GM12878 (cell line): ENCODE measurements at regions not wholly inside any gene's neighbourhood (a gene's known extent, or its start where the extent isn't known, plus 50 kb on each side); places are given as distances from the start of the nearest gene placed in this dataset.

ENCODE experiments used
- ATAC-seq: fragments of 200-7000 bp; cut with Tn5 transposase; 3 replicates; pipeline ENCODE4 v1.9.1; 2020; ENCODE audit warnings: mild to moderate bottlenecking, moderate library complexity
- BruUV-seq: library from RNA; stranded (reverse); fragments of 400-500 nt; replicated peaks from 2 replicates; lab custom pipeline; 2021; lab: Mats Ljungman, UMichigan
- CTCF ChIA-PET: fragments of 300-600 bp; sonication (Branson Sonifier 250); formaldehyde crosslinking; extraction: SDS; loops from one replicate; lab custom pipeline; 2021; ENCODE audit warnings: inconsistent platforms; lab: Yijun Ruan, JAX
- POLR2A ChIA-PET: fragments of 350-600 bp; formaldehyde crosslinking; extraction: SDS; loops from one replicate; lab custom pipeline; 2021; ENCODE audit warnings: inconsistent platforms; lab: Charles Lee
- RAD21 ChIA-PET: fragments of 300-600 bp; sonication (Branson Sonifier 250); formaldehyde crosslinking; loops from one replicate; lab custom pipeline; 2023; ENCODE audit warnings: antibody characterized with exemption; ENCODE audit not compliant: unreplicated experiment; lab: Charles Lee
- SMC1A ChIA-PET: fragments of 300-600 bp; sonication (Branson Sonifier 250); formaldehyde crosslinking; loops from one replicate; lab custom pipeline; 2023; ENCODE audit not compliant: unreplicated experiment, uncharacterized antibody; lab: Charles Lee
- DNase-seq: peaks from one replicate; pipeline ENCODE4 v3.0.0-alpha.2; 2011; ENCODE audit warnings: low read depth, low spot score
- FAIRE-seq: peaks from 3 replicates; lab custom pipeline; 2011; peaks lifted over from hg19 to GRCh38; lab: Jason Lieb, UNC
- H2AFZ ChIP-seq: 2 replicates; pipeline ENCODE4 v1.6.0; 2011; ENCODE audit warnings: low read depth, low read length, control low read depth; ENCODE audit not compliant: control insufficient read depth
- H3K27ac ChIP-seq: 2 replicates; pipeline ENCODE4 v1.5.1; 2011; ENCODE audit warnings: control low read depth; ENCODE audit not compliant: control insufficient read depth, insufficient read depth
- H3K27me3 ChIP-seq, 2 experiments: replicated peaks in 1 of 2; 2 replicates each; pipeline versions ENCODE4 v1.6.0 to v1.6.1; 2011; ENCODE audit warnings: low read length in 1 of 2; ENCODE audit not compliant: control insufficient read depth in 2 of 2, insufficient read depth in 2 of 2
- H3K36me3 ChIP-seq, 2 experiments: 2 replicates each; pipeline ENCODE4 v1.5.1; 2011; ENCODE audit warnings: low read length in 1 of 2; ENCODE audit not compliant: control insufficient read depth in 2 of 2, insufficient read depth in 2 of 2
- H3K4me1 ChIP-seq: 2 replicates; pipeline ENCODE4 v1.6.1; 2011; ENCODE audit warnings: mild to moderate bottlenecking, low read length, moderate library complexity, mixed read lengths; ENCODE audit not compliant: control insufficient read depth, insufficient read depth
- H3K4me2 ChIP-seq: 2 replicates; pipeline ENCODE4 v1.6.0; 2011; ENCODE audit warnings: control low read depth; ENCODE audit not compliant: control insufficient read depth, insufficient read depth
- H3K4me3 ChIP-seq: fragments of 200-600 bp; sonication (generic); 2 replicates; pipeline ENCODE4 v1.5.1; 2016
- H3K79me2 ChIP-seq: 2 replicates; pipeline ENCODE4 v1.6.0; 2011; ENCODE audit warnings: low read length; ENCODE audit not compliant: control insufficient read depth, insufficient read depth
- H3K9ac ChIP-seq: 2 replicates; pipeline ENCODE4 v1.8.0; 2011; ENCODE audit warnings: low read length, control low read depth, mixed read lengths; ENCODE audit not compliant: control insufficient read depth, insufficient read depth
- H3K9me3 ChIP-seq: replicated peaks from 3 replicates; pipeline ENCODE4 v1.5.1; 2011; ENCODE audit warnings: mild to moderate bottlenecking, low read length; ENCODE audit not compliant: control insufficient read depth, insufficient read depth
- H4K20me1 ChIP-seq: 2 replicates; pipeline ENCODE4 v1.6.0; 2011; ENCODE audit not compliant: control insufficient read depth, insufficient read depth
- ASH2L ChIP-seq: fragments of 300-600, 200-600 bp; sonication (generic); IDR thresholded peaks from 2 replicates; pipeline ENCODE4 v1.6.1; 2017; ENCODE audit warnings: low read depth, mild to moderate bottlenecking, borderline replicate concordance
- BCLAF1 ChIP-seq: fragments of 450-650 bp; IDR thresholded peaks from 2 replicates; pipeline ENCODE4 v1.6.1; 2017; ENCODE audit warnings: antibody characterized with exemption, mild to moderate bottlenecking, moderate library complexity
- E2F8 ChIP-seq: fragments of 450-650 bp; IDR thresholded peaks from 2 replicates; pipeline ENCODE4 v1.6.1; 2018; ENCODE audit warnings: mild to moderate bottlenecking, low read depth, moderate library complexity; ENCODE audit not compliant: partially characterized antibody
- EGR1 ChIP-seq, 2 experiments: IDR thresholded peaks; 1 replicate in 1 of 2; 2 replicates in 1 of 2; pipeline ENCODE4 v1.6.1; 2011 to 2012; ENCODE audit warnings: low read depth in 2 of 2, low read length in 2 of 2, borderline replicate concordance in 1 of 2, mild to moderate bottlenecking in 1 of 2, moderate library complexity in 1 of 2
- EP300 ChIP-seq, 2 experiments: fragments of 150-350 bp in 1 of 2; IDR thresholded peaks; 2 replicates each; pipeline ENCODE4 v1.6.1; 2011 to 2012; ENCODE audit warnings: low read depth in 2 of 2, low read length in 2 of 2, borderline replicate concordance in 1 of 2, improper control_type of control experiment in 1 of 2, inconsistent platforms in 1 of 2; ENCODE audit not compliant: control insufficient read depth in 1 of 2
- FOS ChIP-seq: IDR thresholded peaks from 3 replicates; pipeline ENCODE4 v1.6.1; 2011; ENCODE audit warnings: borderline replicate concordance; ENCODE audit not compliant: insufficient read length; ENCODE audit errors: extremely low read depth
- HCFC1 ChIP-seq: fragments of 150-350 bp; IDR thresholded peaks from 2 replicates; pipeline ENCODE4 v1.6.1; 2014; ENCODE audit warnings: low read length
- KDM1A ChIP-seq: fragments of 200-600 bp; sonication (generic); IDR thresholded peaks from 2 replicates; pipeline ENCODE4 v1.6.1; 2016; ENCODE audit warnings: borderline replicate concordance
- LARP7 ChIP-seq: fragments of 450-650 bp; IDR thresholded peaks from 2 replicates; pipeline ENCODE4 v1.6.1; 2017; ENCODE audit warnings: mild to moderate bottlenecking
- NR2C2 ChIP-seq: IDR thresholded peaks from 2 replicates; pipeline ENCODE4 v1.6.1; 2011; ENCODE audit warnings: borderline replicate concordance, low read depth; ENCODE audit not compliant: control insufficient read depth, insufficient read length
- PBX3 ChIP-seq: IDR thresholded peaks from 2 replicates; pipeline ENCODE4 v1.6.1; 2011; ENCODE audit warnings: mild to moderate bottlenecking, low read depth, low read length, moderate library complexity; ENCODE audit not compliant: insufficient replicate concordance
- PKNOX1 ChIP-seq: fragments of 450-650 bp; IDR thresholded peaks from 2 replicates; pipeline ENCODE4 v1.6.1; 2016; ENCODE audit warnings: mild to moderate bottlenecking
- SMARCA5 ChIP-seq: fragments of 450-650 bp; IDR thresholded peaks from 2 replicates; pipeline ENCODE4 v1.6.1; 2017; ENCODE audit warnings: mild to moderate bottlenecking
- TCF12 ChIP-seq: IDR thresholded peaks from 2 replicates; pipeline ENCODE4 v1.6.1; 2011; ENCODE audit warnings: low read depth, mild to moderate bottlenecking, low read length
- ZZZ3 ChIP-seq: IDR thresholded peaks from 2 replicates; pipeline ENCODE4 v1.6.1; 2011; ENCODE audit warnings: low read depth; ENCODE audit not compliant: control insufficient read depth, insufficient read length
- WGBS: methylation state at CpG from one replicate; pipeline ENCODE4 v1.1.6; 2016; ENCODE audit warnings: low lambda C conversion rate; ENCODE audit not compliant: insufficient replicate concordance, insufficient coverage; ENCODE audit errors: missing lambda C conversion rate; 5-methylcytosine and 5-hydroxymethylcytosine counted together
- in situ Hi-C: fragments of 300-500 bp; cut with MboI; formaldehyde crosslinking; loops from 9 replicates; pipeline ENCODE4 v1.14.3; 2018; ENCODE audit warnings: mixed read lengths
- intact Hi-C: fragments of 100-400 bp; cut with micrococcal nuclease; formaldehyde crosslinking; loops from one replicate; pipeline ENCODE4 v1.14.2; 2022; ENCODE audit not compliant: unreplicated experiment

- no TSS peak for BruUV-seq
- no peaks in the 10 kb centered on the region for H3K79me2 ChIP-seq
- FAIRE-seq (no peak), DNase-seq (no peak), ATAC-seq (no peak)
- CTCF ChIA-PET: interaction anchor here (1.1 kb wide), 1 partner anchor 294 kb away, joined by 3 read pairs; no protein-coding TSS in a partner anchor
- POLR2A ChIA-PET: no interaction called here
- H3K27me3 ChIP-seq: no peaks in the 10 kb centered on the region
- H3K36me3 ChIP-seq: no peaks in the 10 kb centered on the region
- no peaks in the 10 kb centered on the region for H3K9me3 ChIP-seq
- no peak overlapping the region for H3K27ac ChIP-seq
- H3K4me2 ChIP-seq: no peak overlapping the region
- no peak overlapping the region for H3K4me3 ChIP-seq
- no peak overlapping the region for H2AFZ ChIP-seq
- no peaks in the 10 kb centered on the region for H3K4me1 ChIP-seq
- in situ Hi-C loops: no loop called here
- H4K20me1 ChIP-seq: no peaks in the 10 kb centered on the region
- no peak overlapping the region for H3K9ac ChIP-seq
- SMC1A ChIA-PET: interaction anchor here (1.0 kb wide), 1 partner anchor 297 kb away, joined by 3 read pairs; no protein-coding TSS in a partner anchor
- RAD21 ChIA-PET: interaction anchor here (1.1 kb wide), 1 partner anchor 9 kb away, joined by 4 read pairs; no protein-coding TSS in a partner anchor
- intact Hi-C loops: no loop called here
- 51% methylated on average over 8 of the region's 8 CpGs for WGBS
- TF ChIP-seq BCLAF1 (no peak), SMARCA5 (no peak), NR2C2 (no peak), E2F8 (no peak), KDM1A (no peak), HCFC1 (no peak), EGR1 (IDR thresholded peaks at IDR 0.05; ENCODE audit: borderline replicate concordance in 1 of 2, low read depth in 2 of 2, low read length in 2 of 2) (no peak), FOS (no peak), PBX3 (no peak), EP300 (IDR thresholded peaks at IDR 0.05; ENCODE audit: borderline replicate concordance in 1 of 2, control insufficient read depth in 1 of 2, low read depth in 2 of 2, low read length in 2 of 2) (no peak), PKNOX1 (no peak), TCF12 (no peak), ASH2L (no peak), LARP7 (no peak), ZZZ3 (no peak)
Observed at GRCh38 chr7:106471686-106472440, 187.1 kb upstream of the NAMPT start.
